Fibroblast of skin of left biceps (primary cell): ENCODE measurements at regions not wholly inside any gene's neighbourhood (a gene's known extent, or its start where the extent isn't known, plus 50 kb on each side); places are given as distances from the start of the nearest gene placed in this dataset.
A peak's percentile ranks its signal among the peaks of the same experiment; 100 is the strongest.
"Not testable (repeated sequence)": the region's sequence is repeated elsewhere in the genome, so short reads cannot be mapped to it uniquely, and the experiment has no call there.

ENCODE experiments used
- DNase-seq, 2 experiments: peaks; one replicate each; pipeline ENCODE4 v3.0.0-alpha.2; 2013; ENCODE audit warnings: low read depth in 2 of 2

DNA sequence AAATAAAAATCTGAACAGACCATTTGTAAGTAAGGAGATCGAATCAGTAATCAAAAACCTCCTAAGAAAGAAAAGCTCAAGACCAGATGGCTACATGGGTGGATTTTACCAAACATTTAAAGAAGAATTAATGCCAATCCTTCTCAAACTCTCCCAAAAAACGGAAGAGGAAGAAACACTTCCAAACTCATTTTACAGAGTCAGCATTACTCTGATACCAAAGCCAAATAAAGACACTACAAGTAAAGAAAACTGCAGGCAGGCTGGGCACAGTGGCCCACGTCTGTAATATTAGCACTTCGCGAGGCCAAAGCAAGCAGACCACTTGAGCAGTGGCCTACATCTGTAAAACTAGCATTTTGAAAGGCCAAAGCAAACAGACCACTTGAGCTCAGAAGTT, 159.8 kb downstream of the DPY19L2 start:
- DNase-seq: no peak

DNA sequence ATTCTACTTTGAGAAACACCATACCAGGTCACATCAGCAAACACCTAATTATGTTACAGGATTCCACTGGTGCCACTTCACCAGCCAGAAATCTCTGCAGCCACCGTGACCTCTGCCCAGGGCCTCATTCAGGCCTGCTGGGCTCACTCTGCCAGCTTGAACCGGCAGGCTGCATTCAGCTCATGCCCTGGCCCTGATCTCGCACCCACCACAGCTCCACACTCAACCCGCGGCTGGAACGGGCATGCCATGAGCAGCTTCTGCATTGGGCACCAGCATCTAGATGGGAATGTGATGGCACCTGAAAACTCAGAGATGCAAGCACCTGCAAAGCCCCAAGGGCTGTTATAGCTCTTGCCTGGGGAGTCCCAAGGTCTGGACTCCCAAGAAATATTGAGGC, 168.7 kb downstream of the DPY19L2 start:
- DNase-seq: no peak

DNA sequence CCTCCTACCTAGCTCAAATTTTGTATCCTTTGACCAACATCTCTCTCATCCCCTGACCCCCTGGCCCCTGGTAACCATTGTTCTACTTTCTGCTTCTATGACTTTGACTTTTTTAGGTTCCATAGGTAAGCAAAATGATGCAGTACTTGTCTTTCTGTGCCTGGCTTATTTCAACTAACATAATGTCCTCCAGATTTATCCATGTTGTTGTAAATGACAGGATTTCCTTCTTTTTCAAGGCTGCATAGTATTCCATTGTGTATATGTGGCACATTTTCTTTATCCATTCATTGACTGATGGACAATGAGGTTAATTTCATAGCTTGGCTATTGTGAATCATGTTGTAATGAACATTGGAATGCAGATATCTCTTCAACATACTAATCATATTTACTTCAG, 170.1 kb downstream of the DPY19L2 start:
- no peak for DNase-seq

DNA sequence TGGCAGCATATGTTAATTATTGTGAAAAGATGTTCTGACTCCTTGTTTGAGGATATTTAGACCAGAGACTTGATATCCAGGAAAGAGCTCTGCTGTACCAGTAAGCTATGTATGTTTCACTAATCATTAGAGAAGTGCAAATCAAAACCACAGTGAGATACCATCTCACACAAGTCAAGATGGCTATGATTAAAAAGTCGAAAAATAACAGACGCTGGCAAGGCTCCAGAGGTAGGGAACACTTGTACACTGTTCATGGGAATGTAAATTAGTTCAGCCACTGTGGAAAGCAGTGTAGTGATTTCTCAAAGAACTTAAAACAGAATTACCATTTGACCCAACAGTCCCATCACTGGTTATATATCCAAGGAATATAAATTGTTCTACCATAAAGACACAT, 171.6 kb downstream of the DPY19L2 start:
- DNase-seq: no peak

DNA sequence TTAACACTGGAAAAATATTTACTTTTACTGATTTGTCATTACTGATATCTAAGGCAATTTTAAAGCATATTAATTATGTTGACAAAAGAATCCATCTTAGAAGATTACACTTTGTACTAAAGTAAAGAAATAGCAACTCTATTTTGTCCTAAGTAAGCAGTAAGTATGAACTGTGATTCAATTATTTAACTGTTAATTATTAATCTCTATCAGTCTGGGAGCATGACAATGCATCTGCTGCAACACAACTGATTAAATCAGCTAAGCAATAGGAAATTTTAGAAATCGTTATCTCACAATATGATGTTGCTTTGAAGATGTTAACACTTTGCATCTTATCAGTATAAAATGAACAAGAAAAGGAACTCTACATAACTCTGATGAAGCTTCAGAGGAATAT, 172.3 kb downstream of the DPY19L2 start:
- DNase-seq: no peak

DNA sequence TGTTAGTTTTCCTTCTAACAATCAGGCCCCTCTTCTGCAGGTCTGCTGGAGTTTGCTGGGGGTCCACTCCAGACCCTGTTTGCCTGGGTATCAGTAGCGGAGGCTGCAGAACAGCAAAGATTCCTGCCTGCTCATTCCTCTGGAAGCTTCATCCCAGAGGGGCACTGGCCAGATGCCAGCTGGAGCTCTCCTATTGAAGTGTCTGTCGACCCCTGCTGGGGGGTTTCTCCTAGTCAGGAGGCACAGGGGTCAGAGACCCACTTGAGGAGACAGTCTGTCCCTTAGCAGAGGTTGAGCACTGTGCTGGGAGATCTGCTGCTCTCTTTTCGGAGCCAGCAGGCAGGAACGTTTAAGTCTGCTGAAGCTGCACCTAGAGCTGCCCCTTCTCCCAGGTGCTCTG, 174.9 kb downstream of the DPY19L2 start:
- not testable (repeated sequence) for DNase-seq

DNA sequence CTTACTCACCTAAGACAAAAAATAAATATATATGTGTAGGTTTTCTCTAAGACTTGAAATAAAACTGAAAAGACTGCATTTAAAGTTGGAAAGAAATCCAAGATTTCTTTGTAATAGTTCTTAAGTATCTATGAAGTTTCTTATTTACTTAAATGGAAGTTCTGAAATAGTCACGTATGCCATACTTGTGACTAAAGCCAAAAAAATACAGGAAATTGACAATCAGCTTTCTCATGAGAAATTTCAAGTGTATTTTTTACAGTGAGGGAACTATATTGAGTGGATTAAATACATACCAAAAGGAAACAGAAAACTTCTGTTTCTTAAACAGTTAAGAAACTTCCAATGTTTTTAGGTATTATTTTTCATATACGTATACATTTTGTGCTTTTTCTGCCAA, 188.1 kb downstream of the DPY19L2 start:
- no peak for DNase-seq

DNA sequence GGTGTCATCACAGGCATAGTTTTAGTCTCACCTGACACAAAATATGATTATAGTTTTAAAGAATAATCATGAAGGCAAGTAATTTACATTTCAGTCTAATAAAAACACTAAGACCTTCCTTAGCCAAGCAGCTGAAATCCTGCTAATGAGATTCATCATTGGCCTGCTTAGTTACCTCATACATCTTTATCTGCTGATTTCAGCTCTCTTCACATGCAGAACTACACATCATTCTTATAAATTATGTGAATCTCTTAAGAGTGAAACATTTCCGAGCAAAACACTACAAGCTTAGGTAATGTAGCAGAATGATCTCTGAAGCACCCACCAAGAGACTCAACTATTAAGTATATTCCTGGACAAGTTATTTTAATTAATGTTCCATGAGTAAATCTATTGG, 198.1 kb downstream of the DPY19L2 start:
- no peak for DNase-seq

DNA sequence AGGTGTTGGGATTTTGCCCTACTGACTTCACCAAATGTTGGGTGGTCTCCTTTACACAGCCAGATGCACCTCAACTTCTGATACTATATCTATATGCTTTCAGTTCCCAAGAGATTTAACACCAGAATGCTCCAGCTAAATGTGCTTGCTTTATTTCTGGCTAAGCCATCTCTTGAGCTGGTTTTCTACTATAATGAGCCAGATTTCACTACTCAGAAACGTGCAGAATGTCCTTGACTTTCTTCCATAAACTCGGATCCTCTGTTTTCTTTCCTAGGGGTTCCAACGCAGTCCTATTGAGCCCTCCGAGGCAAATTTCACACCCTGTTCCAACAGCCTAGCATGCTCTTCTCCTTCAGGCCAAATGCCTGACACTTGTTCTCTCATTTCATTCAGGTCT, 200.3 kb downstream of the DPY19L2 start:
- no peak for DNase-seq

DNA sequence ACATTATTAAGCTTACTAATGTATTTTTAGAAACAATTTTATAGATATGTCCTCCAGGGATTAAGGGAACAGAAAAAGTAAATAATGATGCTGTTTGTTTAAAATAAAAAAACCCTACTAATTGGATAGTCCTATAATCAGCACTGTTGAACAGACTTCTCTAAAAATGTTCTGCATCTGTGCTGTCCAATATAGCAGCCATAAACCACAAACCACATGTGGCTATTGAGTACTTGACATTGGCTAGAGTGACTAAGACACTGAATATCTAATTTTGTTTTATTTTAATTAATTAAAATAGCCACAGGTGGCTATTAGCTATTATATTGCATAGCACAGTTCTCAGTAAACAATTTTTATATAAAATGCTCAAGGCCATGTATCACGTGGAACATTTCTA, 210.4 kb downstream of the DPY19L2 start:
- no peak for DNase-seq

DNA sequence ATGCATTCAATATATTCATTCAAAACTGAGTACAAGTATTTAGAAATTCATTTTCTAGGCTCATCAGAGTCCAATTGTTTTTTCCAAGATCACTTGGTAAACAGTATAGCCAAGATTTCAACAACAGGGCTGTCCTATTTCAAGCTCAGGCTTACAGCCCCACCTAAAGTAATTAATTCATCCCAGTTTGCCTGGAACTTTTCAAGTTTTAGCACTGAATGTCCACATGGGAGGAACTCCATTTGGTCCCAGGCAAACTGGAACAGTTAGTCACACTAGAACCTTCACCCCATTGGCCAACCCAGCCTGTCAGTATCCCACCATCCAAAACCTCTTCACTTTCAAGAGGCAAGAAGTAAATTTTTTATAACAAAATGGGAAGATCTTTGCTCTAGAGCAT, 210.9 kb downstream of the DPY19L2 start:
- no peak for DNase-seq

DNA sequence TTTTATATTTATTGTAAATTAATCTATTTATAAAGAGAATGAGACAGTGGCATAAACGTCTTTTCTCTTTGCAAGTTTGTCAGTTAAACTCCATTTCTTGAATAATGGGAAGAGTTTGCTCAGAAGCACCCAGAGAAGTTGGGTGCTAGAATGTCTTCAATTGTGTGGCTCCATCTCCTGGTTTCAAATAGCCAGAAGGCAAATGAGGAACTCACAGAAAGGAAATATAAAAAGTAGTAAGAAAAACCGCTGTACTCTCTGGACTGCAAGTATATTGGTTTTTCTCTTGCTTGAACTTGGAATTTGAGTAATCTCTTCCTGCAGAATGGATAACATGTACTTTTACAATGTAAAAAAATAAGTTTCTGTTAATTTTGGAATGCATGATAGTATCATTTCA, 217.5 kb downstream of the DPY19L2 start:
- no peak for DNase-seq

DNA sequence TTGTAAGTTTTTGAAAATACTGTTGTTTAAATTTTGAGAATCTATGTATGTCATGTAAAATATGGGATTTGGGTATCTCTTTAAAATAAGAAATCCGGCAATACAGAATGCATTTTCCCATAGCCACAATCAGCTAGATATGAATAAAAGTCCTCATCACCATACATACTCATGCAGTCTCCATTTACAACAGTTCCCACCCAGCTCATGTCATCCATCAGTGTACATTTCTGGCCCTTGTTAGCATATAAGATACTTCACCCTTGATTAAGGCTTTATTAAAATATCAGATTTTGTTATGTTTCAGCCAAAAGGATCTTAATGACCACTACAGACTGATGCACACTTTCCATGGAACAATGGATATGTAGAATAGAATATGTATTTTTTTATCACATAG, 218.0 kb downstream of the DPY19L2 start:
- DNase-seq: no peak

DNA sequence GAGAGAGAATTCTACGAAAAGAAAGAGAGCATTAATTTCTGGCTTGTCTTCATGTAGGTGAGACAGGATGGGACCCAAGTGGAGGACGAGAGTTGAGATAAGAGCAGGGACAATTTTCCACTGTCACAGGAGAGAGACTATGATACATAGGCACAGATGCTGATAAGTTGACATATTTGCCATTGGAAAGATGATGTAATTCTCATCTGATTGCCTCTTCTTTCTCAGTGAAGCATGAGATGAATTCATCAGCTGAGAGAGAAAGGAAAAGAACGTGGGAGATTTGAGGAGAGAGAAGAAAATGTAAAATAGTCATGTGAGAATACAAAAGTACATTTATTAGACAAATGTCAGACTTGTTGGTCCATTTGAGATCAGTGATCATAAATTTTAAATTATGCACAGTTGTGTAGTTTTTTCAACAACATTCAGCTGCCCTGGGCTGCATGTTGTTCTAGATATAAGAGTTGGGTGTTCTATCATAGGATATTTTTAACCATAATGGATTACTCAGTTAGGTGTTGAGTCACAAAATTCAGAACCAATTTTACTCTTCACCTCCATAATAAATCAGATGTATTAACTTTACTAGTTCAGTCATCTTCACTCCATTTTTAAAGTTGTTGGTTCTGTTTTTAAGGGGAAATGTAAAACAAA, 222.9 kb downstream of the DPY19L2 start:
- DNase-seq: no peak

DNA sequence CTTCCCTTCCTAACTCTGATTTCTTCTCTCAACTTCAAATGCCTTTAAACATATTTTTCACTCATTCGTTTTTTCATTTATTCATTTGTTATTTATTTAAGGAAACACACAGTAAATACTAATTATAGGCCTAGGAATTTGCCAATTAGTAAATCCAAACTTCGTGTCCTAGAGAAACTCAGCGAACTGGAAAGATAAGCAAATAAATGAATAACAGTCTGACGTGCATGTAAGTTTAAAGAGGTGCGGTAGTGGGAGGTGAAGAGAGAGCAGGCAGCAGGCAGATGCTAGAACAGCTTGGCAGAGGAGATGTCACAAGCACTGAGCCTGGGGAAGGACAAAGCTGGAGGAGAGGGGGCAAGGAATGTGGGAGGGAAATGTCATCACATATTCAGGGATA, 228.2 kb downstream of the DPY19L2 start:
- no peak for DNase-seq

DNA sequence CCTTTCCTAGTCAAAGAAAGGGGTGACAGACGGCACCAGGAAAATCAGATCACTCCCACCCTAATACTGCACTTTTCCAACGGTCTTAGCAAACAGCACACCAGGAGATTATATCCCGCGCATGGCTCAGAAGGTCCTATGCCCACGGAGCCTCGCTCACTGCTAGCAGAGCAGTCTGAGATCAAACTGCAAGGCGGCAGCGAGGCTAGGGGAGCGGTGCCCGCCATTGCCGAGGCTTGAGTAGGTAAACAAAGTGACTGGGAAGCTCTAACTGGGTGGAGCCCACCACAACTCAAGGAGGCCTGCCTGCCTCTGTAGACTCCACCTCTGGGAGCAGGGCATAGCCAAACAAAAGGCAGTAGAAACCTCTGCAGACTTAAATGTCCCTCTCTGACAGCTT, 233.9 kb downstream of the DPY19L2 start:
- not testable (repeated sequence) for DNase-seq

DNA sequence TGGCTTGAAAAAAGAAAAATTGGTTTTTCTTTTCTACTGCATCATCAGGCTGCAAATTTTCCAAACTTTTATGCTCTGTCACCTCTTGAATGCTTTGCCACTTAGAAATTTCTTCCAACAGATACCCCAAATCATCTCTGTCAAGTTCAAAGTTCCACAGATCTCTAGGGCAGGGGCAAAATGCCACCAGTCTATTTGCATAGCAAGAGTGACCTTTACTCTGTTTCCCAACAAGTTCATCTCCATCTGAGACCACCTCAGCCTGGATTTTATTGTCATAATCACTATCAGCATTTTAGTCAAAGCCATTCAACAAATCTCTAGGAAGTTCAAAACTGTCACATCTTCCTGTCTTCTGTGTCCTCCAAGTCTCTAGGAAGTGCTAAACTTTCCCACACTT, 240.3 kb downstream of the DPY19L2 start:
- DNase-seq: not testable (repeated sequence)

DNA sequence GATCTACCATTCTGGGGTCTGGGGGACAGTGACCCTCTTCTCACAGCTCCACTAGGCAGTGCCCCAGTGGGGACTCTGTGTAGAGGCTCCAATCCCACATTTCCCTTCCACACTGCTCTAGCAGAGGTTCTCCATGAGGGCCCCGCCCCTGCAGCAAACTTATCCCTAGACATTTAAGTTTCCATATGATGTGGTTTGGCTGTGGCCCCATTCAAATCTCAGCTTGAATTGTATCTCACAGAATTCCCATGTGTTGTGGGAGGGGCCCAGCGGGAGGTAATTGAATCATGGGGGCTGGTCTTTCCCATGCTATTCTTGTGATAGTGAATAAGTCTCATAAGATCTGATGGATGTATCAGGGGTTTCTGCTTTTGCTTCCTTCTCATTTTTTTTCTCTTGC, 241.3 kb downstream of the DPY19L2 start:
- DNase-seq: peak in 1 of 2 experiments; percentile 4

DNA sequence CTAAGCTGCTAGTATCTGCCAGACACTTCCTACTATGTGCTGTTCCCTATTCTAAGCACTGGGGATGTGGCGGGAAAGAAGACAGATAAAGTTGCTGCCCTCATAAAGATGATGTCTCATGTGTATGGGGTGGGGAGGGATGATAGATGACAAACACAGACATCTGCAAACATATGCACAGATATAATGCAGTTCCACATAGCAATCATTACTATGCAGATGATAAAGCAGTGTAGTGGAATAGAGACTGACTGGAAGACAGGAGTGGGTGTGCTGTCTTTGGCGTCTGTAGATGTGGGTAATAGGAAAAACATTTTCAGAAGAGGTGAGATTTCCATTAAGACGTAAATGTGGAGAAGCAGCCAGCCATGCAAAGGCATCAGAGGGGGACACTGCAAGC, 243.6 kb downstream of the DPY19L2 start:
- DNase-seq: no peak

DNA sequence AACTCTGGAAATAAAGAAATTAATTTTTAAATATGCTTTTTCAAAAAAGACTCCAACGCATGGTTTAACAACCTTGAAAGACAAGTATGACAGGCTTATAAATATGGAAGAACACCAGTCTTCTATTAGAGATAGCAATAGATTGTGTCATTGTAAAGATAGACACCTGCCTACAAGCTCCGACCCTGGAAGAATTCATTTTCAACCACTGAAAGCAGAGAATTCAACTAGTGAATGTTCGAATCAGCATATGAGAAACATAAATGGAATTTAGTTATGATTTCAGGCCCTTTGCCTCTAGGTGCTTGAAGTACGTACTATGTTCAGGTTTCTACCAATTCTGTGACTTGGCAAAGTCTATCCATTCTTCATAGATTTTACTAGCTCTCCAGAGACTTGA, 244.5 kb downstream of the DPY19L2 start:
- DNase-seq: no peak

DNA sequence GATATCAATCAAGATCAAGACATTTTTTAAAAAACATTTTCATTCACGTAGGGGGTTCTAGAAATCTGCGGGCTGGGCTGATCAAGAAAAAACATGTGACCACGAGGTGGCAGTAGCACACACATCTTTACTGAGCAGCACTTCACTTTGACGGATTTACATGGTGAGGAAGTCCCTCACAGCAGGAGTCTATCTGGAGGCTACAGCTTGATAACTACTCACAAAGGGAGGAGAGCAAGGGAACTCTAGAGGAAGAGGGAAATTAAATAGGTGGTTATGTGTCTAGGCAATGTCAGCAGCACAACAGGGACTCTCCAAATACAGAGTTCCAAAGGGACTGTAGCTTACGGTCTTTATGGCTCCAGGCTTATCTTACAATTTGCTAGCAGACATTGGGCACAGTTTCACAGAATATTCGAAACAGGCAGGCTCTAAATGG, 248.1 kb downstream of the DPY19L2 start:
- peak; percentile 17 to 21 for DNase-seq

DNA sequence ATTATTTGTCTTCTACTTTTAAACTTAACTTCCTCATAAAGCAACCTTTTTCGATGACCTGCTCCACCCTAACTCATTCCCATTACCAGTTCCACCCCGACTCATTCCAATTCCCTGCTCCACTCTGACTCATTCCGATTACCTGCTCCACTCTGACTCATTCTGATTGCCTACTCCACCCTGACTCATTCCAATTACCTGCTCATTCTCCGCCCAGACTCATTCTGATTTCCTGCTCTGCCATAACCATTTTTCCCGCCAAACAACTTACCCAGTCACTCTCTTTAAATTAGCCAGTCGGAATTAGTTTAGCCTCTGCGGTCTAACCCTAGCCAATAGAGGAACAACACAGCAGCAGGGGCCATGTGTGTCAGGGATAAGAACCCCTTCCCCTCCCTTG, 249.1 kb downstream of the DPY19L2 start:
- no peak for DNase-seq

DNA sequence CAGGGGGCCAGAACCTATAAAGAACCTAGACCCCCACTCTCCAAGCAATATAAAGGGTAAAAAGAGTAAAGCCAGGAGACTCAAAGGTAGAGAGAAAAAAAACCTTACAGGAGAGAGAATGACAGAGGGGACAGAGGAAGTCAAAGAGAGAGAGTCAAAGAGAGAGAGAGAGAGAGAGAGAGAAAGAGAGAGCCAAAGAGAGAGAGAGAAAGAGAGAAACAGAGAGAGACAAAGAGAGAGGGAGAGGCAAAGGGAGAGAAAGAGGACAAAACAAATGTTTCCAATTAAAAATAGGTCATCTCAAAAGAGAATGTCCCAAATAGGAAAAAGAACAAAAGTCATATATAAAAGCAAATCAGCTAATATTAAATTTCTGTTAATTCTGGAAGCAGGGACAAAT, 251.5 kb downstream of the DPY19L2 start:
- no peak for DNase-seq

DNA sequence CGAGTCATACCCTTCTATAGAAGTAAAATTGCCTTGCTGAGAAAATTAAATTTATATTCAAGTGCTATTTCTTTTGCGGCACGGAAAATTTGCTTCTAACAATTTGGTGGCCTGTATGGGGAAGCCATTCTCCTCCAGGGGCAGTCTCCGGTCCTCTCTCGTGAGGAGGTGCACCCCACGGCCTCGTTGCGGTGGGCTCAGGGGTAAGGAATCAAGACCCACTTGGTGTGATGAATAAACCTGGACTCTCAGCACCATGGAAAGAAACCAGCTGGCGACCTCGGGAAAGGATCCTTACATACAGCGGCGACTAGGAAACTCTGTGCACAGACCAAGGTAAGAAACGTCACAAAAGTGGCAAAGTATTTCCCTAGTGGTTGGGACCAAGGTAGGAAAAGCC, 252.9 kb downstream of the DPY19L2 start:
- no peak for DNase-seq
